ENCODE measurements at regions not wholly inside any gene's neighbourhood (a gene's known extent, or its start where the extent isn't known, plus 50 kb on each side); places are given as distances from the start of the nearest gene placed in this dataset.

GRCh38 chr2:64789466-64790320 lies 136.0 kb upstream of the SERTAD2 start:
- H3K27ac Mint-ChIP-seq: no peak overlapping the region
- no peak overlapping the region for H3K4me3 Mint-ChIP-seq
- peaks cover 8% of the 10 kb centered on the region for H3K27me3 Mint-ChIP-seq (ENCODE audit: low read depth)
- no peaks in the 10 kb centered on the region for H3K4me1 Mint-ChIP-seq (ENCODE audit: low read depth)
- no peaks in the 10 kb centered on the region for H3K36me3 Mint-ChIP-seq (ENCODE audit: low read depth)
- no peaks in the 10 kb centered on the region for H3K9me3 Mint-ChIP-seq

GRCh38 chr2:64792300-64792699 lies 138.6 kb upstream of the SERTAD2 start:
- no peak overlapping the region for H3K4me3 Mint-ChIP-seq
- no peaks in the 10 kb centered on the region for H3K4me1 Mint-ChIP-seq (ENCODE audit: low read depth)
- H3K9me3 Mint-ChIP-seq: no peaks in the 10 kb centered on the region
- peaks cover 8% of the 10 kb centered on the region for H3K27me3 Mint-ChIP-seq (ENCODE audit: low read depth)
- no peaks in the 10 kb centered on the region for H3K36me3 Mint-ChIP-seq (ENCODE audit: low read depth)
- H3K27ac Mint-ChIP-seq: no peak overlapping the region

GRCh38 chr2:64792995-64793639 lies 139.4 kb upstream of the SERTAD2 start:
- Mint-ChIP-seq H3K36me3 (ENCODE audit: low read depth) (no peaks in the 10 kb centered on the region), H3K27me3 (ENCODE audit: low read depth) (peaks cover 8% of the 10 kb centered on the region), H3K27ac (no peak overlapping the region), H3K4me1 (ENCODE audit: low read depth) (no peaks in the 10 kb centered on the region), H3K9me3 (no peaks in the 10 kb centered on the region), H3K4me3 (no peak overlapping the region)

GRCh38 chr2:64793701-64794100 lies 140.0 kb upstream of the SERTAD2 start:
- Mint-ChIP-seq H3K27me3 (ENCODE audit: low read depth) (peaks cover 8% of the 10 kb centered on the region), H3K27ac (no peak overlapping the region), H3K36me3 (ENCODE audit: low read depth) (no peaks in the 10 kb centered on the region), H3K4me1 (ENCODE audit: low read depth) (no peaks in the 10 kb centered on the region), H3K4me3 (no peak overlapping the region), H3K9me3 (no peaks in the 10 kb centered on the region)

- H3K4me1 Mint-ChIP-seq (ENCODE audit: low read depth): no peaks in the 10 kb centered on the region
- no peak overlapping the region for H3K4me3 Mint-ChIP-seq
- H3K9me3 Mint-ChIP-seq: no peaks in the 10 kb centered on the region
- H3K27ac Mint-ChIP-seq: no peak overlapping the region
- peaks cover 8% of the 10 kb centered on the region for H3K27me3 Mint-ChIP-seq (ENCODE audit: low read depth)
- no peaks in the 10 kb centered on the region for H3K36me3 Mint-ChIP-seq (ENCODE audit: low read depth)
Measured at GRCh38 chr2:64794426-64794995, 140.8 kb upstream of the SERTAD2 start.

GRCh38 chr2:64795024-64795592 lies 141.4 kb upstream of the SERTAD2 start:
- Mint-ChIP-seq H3K9me3 (no peaks in the 10 kb centered on the region), H3K4me3 (no peak overlapping the region), H3K36me3 (ENCODE audit: low read depth) (no peaks in the 10 kb centered on the region), H3K27me3 (ENCODE audit: low read depth) (peaks cover 8% of the 10 kb centered on the region), H3K4me1 (ENCODE audit: low read depth) (no peaks in the 10 kb centered on the region), H3K27ac (no peak overlapping the region)

GRCh38 chr2:64796926-64797325 lies 143.2 kb upstream of the SERTAD2 start:
- Mint-ChIP-seq H3K36me3 (ENCODE audit: low read depth) (no peaks in the 10 kb centered on the region), H3K9me3 (no peaks in the 10 kb centered on the region), H3K27me3 (ENCODE audit: low read depth) (peaks cover 8% of the 10 kb centered on the region), H3K27ac (no peak overlapping the region), H3K4me3 (no peak overlapping the region), H3K4me1 (ENCODE audit: low read depth) (no peaks in the 10 kb centered on the region)

GRCh38 chr2:64797881-64798575 lies 144.3 kb upstream of the SERTAD2 start:
- no peak overlapping the region for H3K4me3 Mint-ChIP-seq
- H3K27me3 Mint-ChIP-seq (ENCODE audit: low read depth): peaks cover 4% of the 10 kb centered on the region
- no peaks in the 10 kb centered on the region for H3K9me3 Mint-ChIP-seq
- H3K36me3 Mint-ChIP-seq (ENCODE audit: low read depth): no peaks in the 10 kb centered on the region
- H3K4me1 Mint-ChIP-seq (ENCODE audit: low read depth): no peaks in the 10 kb centered on the region
- H3K27ac Mint-ChIP-seq: no peak overlapping the region

GRCh38 chr2:64799592-64800252 lies 146.0 kb upstream of the SERTAD2 start:
- no peaks in the 10 kb centered on the region for H3K36me3 Mint-ChIP-seq (ENCODE audit: low read depth)
- H3K27ac Mint-ChIP-seq: no peak overlapping the region
- H3K4me1 Mint-ChIP-seq (ENCODE audit: low read depth): no peaks in the 10 kb centered on the region
- H3K27me3 Mint-ChIP-seq (ENCODE audit: low read depth): no peaks in the 10 kb centered on the region
- no peaks in the 10 kb centered on the region for H3K9me3 Mint-ChIP-seq
- H3K4me3 Mint-ChIP-seq: no peak overlapping the region

GRCh38 chr2:64803776-64804175 lies 150.1 kb upstream of the SERTAD2 start:
- Mint-ChIP-seq H3K27ac (no peak overlapping the region), H3K36me3 (ENCODE audit: low read depth) (no peaks in the 10 kb centered on the region), H3K27me3 (ENCODE audit: low read depth) (no peaks in the 10 kb centered on the region), H3K4me1 (ENCODE audit: low read depth) (peaks cover 12% of the 10 kb centered on the region), H3K9me3 (no peaks in the 10 kb centered on the region), H3K4me3 (no peak overlapping the region)

GRCh38 chr2:64804651-64805050 lies 150.9 kb upstream of the SERTAD2 start:
- H3K4me3 Mint-ChIP-seq: no peak overlapping the region
- no peak overlapping the region for H3K27ac Mint-ChIP-seq
- H3K36me3 Mint-ChIP-seq (ENCODE audit: low read depth): peaks cover under 1% of the 10 kb centered on the region
- no peaks in the 10 kb centered on the region for H3K9me3 Mint-ChIP-seq
- H3K27me3 Mint-ChIP-seq (ENCODE audit: low read depth): no peaks in the 10 kb centered on the region
- H3K4me1 Mint-ChIP-seq (ENCODE audit: low read depth): peaks cover 12% of the 10 kb centered on the region

- Mint-ChIP-seq H3K36me3 (ENCODE audit: low read depth) (peaks cover 2% of the 10 kb centered on the region), H3K27ac (no peak overlapping the region), H3K4me1 (ENCODE audit: low read depth) (peaks cover 20% of the 10 kb centered on the region), H3K27me3 (ENCODE audit: low read depth) (no peaks in the 10 kb centered on the region), H3K4me3 (no peak overlapping the region), H3K9me3 (peaks cover 7% of the 10 kb centered on the region)
Measured at GRCh38 chr2:64807417-64807816, 153.7 kb upstream of the SERTAD2 start.

GRCh38 chr2:64808092-64808491 lies 154.4 kb upstream of the SERTAD2 start:
- Mint-ChIP-seq H3K4me1 (ENCODE audit: low read depth) (peaks cover 20% of the 10 kb centered on the region), H3K4me3 (no peak overlapping the region), H3K9me3 (peaks cover 7% of the 10 kb centered on the region), H3K27ac (no peak overlapping the region), H3K36me3 (ENCODE audit: low read depth) (peaks cover 2% of the 10 kb centered on the region), H3K27me3 (ENCODE audit: low read depth) (no peaks in the 10 kb centered on the region)

- no peak overlapping the region for H3K27ac Mint-ChIP-seq
Measured at GRCh38 chr2:64808754-64809153, 155.0 kb upstream of the SERTAD2 start.

More at GRCh38 chr2:64808754-64809153, 155.0 kb upstream of the SERTAD2 start:
- H3K4me1 Mint-ChIP-seq (ENCODE audit: low read depth): peaks cover 20% of the 10 kb centered on the region
- peaks cover 7% of the 10 kb centered on the region for H3K9me3 Mint-ChIP-seq
- no peaks in the 10 kb centered on the region for H3K27me3 Mint-ChIP-seq (ENCODE audit: low read depth)
- no peak overlapping the region for H3K4me3 Mint-ChIP-seq
- peaks cover 2% of the 10 kb centered on the region for H3K36me3 Mint-ChIP-seq (ENCODE audit: low read depth)

All from T-helper 1 cell treated with Interleukin-12 subunit alpha and Interleukin-12 subunit beta and Interleukin-4 antibody, amounts not matched to agents 30 μg/mL and 1 μg/mL, for 36 hours (primary cell).